Erythroblast (primary cell): ENCODE measurements at regions not wholly inside any gene's neighbourhood (a gene's known extent, or its start where the extent isn't known, plus 50 kb on each side); places are given as distances from the start of the nearest gene placed in this dataset.

Experiments
- DNase-seq, 2 experiments: peaks; one replicate each; lab custom pipeline; 2025; lab: John Stamatoyannopoulos, UW
- GATA1 ChIP-seq: IDR thresholded peaks from 2 replicates; pipeline ENCODE4 v1.6.1; 2011; ENCODE audit warnings: low read depth, mild to moderate bottlenecking, control low read depth, low read length, moderate library complexity
- POLR2A ChIP-seq: IDR thresholded peaks from 2 replicates; pipeline ENCODE4 v1.6.1; 2011; ENCODE audit warnings: mild to moderate bottlenecking, low read length

GRCh38 chr4:44038811-44039210, 409.8 kb downstream of the KCTD8 start:
- TF ChIP-seq GATA1, result no peak
- no peak for TF ChIP-seq POLR2A
- DNase-seq, result no peak

DNA sequence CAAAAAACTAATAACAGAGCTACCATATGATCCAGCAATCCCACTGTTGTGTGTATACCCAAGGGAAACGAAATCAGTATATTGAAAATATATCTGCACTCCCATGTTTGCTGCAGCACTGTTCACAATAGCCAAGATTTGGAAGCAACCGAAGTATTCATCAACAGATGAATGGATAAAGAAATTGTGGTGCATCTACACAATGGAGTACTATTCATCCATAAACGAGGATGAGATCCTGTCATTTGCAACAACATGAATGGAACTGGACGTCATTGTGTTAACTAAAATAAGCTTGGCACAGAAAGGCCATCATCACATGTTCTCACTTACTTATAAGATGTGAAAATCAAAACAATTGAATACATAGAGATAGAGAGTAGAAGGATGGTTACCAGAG, 402.1 kb downstream of the KCTD8 start:
- TF ChIP-seq POLR2A, result no peak
- TF ChIP-seq GATA1, result no peak
- no peak for DNase-seq

DNA sequence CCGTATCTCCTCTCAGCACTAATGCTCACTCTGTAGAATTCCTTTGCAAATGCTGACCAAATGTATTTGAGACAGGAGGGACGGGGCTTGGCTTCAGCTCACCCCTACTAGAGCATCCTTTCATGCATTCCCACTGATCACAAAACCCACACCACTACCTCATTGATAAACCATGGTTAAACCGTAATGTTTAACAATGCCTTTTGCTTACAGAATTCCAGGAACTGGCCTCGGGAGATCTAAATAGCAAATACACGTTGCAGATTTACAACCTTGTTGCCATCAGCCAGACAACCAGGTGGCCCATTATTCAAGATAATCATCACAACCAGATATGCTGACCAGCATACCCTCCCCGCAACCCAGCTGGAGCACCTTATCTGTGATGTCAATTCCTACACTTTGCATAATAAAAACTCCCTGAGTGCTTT, 391.9 kb downstream of the KCTD8 start:
- no peak for DNase-seq
- TF ChIP-seq GATA1 (no peak), POLR2A (no peak)

- no peak for TF ChIP-seq GATA1
- TF ChIP-seq POLR2A, result no peak
Observed at GRCh38 chr4:44070843-44071242, 377.8 kb downstream of the KCTD8 start.

GRCh38 chr4:44071959-44072955, 376.4 kb downstream of the KCTD8 start:
- no peak for DNase-seq
- TF ChIP-seq GATA1 (no peak), POLR2A (no peak)

More at GRCh38 chr4:44070843-44071242, 377.8 kb downstream of the KCTD8 start:
- DNase-seq, result no peak

GRCh38 chr4:44086753-44087152, 361.9 kb downstream of the KCTD8 start:
- no peak for DNase-seq
- TF ChIP-seq POLR2A (no peak), GATA1 (no peak)

GRCh38 chr4:44093390-44093789, 355.2 kb downstream of the KCTD8 start:
- DNase-seq, result no peak
- no peak for TF ChIP-seq POLR2A
- no peak for TF ChIP-seq GATA1

GRCh38 chr4:44098973-44099372, 349.6 kb downstream of the KCTD8 start:
- no peak for DNase-seq
- TF ChIP-seq POLR2A, result no peak
- no peak for TF ChIP-seq GATA1

DNA sequence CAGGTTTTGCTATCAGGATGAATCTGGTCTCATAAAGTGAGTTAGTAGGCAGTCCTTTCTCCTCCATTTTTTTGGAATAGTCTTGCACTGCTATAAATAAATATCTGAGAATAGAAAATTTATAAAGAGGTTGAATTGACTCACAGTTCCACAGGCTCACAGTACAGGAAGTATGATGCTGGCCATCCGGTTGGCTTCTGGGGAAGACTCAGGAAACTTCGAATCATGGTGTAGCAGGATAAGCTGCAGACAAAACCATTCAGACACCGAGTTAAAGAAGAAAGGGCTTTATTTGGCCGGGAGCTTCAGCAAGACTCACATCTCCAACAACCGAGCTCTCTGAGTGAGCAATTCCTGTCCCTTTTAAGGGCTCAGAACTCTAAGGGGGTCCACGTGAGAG, 348.2 kb downstream of the KCTD8 start:
- TF ChIP-seq GATA1 (no peak), POLR2A (no peak)
- DNase-seq, result no peak

GRCh38 chr4:44118971-44119680, 329.5 kb downstream of the KCTD8 start:
- no peak for DNase-seq
- no peak for TF ChIP-seq POLR2A
- TF ChIP-seq GATA1, result no peak

DNA sequence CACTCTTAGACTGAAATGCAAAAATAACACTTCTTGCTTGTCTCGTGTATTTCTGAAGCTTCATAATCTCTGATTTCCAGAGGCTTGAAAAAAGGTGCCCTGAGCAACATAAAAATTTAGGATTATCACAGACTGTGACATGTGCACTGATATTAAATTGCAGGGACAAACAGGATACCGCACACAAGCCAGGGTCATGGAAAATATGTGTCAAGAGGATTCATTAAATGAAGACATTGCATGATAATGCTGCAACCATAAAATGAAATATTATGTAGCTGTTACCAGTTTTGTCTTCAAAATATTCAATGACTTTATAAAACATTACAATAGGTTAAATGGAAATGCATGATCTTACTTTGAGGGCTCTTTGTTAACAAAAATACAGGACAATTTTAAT, 328.0 kb downstream of the KCTD8 start:
- no peak for DNase-seq
- TF ChIP-seq POLR2A (no peak), GATA1 (no peak)

DNA sequence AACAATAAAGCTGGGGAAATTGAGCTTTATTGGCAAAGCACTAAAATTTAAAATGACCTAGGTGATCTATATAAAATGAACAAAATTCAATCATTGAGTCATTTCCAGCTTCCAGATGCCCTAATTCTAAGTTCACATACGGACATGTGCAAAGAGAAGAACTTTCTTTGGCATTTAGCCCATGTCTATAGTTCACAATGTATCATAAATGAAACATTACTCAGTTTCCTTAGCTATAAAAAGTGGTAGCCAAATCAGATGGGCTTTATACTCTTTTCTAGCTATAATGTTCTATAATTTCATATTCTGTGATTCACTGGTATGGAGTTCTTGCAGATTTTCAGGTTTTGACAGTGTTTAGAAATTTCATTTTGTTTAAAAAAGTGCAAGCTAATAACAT, 327.4 kb downstream of the KCTD8 start:
- DNase-seq, result no peak
- no peak for TF ChIP-seq POLR2A
- no peak for TF ChIP-seq GATA1
